ENCODE measurements at regions not wholly inside any gene's neighbourhood (a gene's known extent, or its start where the extent isn't known, plus 50 kb on each side); places are given as distances from the start of the nearest gene placed in this dataset.
A peak's percentile ranks its signal among the peaks of the same experiment; 100 is the strongest.
"Not testable (repeated sequence)": the region's sequence is repeated elsewhere in the genome, so short reads cannot be mapped to it uniquely, and the experiment has no call there.

DNA sequence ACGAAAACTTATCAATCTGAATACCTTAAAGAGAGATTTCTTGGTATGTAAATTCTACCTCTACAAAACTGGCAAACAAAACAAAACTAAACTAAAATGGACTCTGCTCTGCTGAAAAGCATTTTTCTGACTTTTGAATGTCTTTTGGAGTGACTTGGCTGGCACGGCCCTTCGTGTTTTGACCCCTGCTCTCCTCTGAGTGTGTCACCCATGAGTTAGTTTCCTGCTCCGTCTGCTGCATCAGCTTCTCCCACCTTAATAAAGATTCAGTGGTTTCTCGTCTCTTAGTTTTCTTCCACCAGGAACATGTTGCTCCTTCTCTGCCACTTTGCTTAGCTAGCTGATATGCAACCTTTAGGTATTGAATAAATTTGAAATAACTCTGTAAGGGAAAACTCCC is 1084.0 kb upstream of the CDH18 start:
- FAIRE-seq: no peak

DNA sequence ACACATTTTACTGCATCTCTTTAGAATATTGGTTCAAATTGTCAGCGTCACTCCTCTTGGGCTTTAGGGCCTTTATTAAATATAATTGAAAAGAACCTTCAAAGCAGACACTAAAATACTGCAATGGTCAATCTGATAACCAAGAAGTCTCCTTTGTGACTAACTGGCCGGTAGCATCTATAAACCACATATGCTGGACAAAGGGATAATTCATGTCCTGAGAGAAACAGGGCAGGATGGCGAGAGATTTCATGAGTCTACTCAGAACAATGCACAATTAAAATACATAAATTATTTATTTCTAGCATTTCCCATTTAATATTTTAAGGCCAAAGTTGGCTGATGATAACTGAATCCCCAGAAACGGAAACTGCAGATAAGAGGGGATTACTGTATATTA is 1083.4 kb upstream of the CDH18 start:
- no peak for DNase-seq (ENCODE audit: low spot score)

More for the DNA sequence above, 1084.0 kb upstream of the CDH18 start:
- DNase-seq (ENCODE audit: low spot score): no peak

GRCh38 chr5:21070858-21071257 is 1082.9 kb upstream of the CDH18 start:
- FAIRE-seq (no peak), DNase-seq (ENCODE audit: low spot score) (no peak)

More for the DNA sequence above, 1083.4 kb upstream of the CDH18 start:
- FAIRE-seq: no peak

GRCh38 chr5:21067724-21068123 is 1079.7 kb upstream of the CDH18 start:
- no peak for DNase-seq (ENCODE audit: low spot score)
- no peak for FAIRE-seq

GRCh38 chr5:21063146-21063545 is 1075.1 kb upstream of the CDH18 start:
- no peak for DNase-seq (ENCODE audit: low spot score)
- FAIRE-seq: no peak

DNA sequence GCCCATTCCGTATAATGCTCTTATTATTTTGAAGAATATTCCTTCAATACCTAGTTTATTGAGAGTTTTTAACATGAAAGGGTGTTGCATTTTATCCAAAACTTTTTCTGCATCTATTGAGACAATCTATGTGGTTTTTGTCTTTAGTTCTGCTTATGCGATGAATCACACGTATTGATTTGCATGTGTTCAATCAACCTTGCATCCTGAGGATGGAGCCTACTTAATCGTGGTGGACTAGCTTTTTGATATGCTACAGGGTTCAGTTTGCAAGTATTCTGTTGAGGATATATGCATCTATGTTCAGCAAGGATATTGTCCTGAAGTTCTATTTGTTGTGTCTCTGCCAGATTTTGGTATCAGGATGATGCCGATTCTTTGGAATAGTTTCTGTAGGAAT is 1070.3 kb upstream of the CDH18 start:
- DNase-seq (ENCODE audit: low spot score) (no peak), FAIRE-seq (no peak)

DNA sequence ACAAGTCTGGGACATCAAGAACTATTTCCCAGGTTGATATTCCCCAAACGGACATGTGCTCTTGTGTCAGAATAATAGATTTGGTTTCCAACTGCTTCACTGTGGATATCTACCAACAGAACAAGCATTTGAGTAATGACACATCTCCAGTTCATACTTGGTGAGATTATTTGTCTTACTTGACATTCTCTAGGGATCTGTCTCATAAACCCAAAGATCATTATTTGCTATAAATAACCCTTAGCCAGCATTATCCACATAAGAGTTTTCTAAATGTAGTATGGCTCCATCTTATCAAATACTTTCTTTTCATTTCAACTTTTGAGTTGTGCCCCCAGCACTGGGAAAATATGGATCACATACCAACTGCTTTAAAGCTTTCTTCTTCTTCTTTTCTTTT is 1063.9 kb upstream of the CDH18 start:
- FAIRE-seq: no peak
- no peak for DNase-seq (ENCODE audit: low spot score)

GRCh38 chr5:21049901-21050300 is 1061.9 kb upstream of the CDH18 start:
- DNase-seq (ENCODE audit: low spot score): no peak
- no peak for FAIRE-seq

- DNase-seq (ENCODE audit: low spot score) (no peak), FAIRE-seq (no peak)
Measured at GRCh38 chr5:21030981-21031380, 1043.0 kb upstream of the CDH18 start.

DNA sequence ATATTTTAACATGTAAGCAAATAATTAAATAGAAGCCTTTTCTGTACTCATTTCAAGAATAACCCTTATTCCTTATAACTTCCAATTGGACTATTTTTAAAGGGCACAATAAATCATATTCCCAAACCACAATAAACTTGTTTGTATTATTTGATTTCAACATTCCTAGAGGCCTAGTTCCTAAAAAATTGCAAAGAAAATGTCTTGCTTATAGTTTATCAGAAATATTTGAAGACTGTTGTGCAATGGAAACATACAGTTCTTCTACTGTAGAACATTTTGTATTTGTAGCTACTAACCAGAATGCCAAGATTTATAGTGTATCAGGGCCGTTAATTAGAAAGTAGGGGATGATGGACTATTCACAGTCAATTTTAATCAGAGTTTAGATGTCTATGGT is 1037.0 kb upstream of the CDH18 start:
- no peak for DNase-seq (ENCODE audit: low spot score)
- no peak for FAIRE-seq

DNA sequence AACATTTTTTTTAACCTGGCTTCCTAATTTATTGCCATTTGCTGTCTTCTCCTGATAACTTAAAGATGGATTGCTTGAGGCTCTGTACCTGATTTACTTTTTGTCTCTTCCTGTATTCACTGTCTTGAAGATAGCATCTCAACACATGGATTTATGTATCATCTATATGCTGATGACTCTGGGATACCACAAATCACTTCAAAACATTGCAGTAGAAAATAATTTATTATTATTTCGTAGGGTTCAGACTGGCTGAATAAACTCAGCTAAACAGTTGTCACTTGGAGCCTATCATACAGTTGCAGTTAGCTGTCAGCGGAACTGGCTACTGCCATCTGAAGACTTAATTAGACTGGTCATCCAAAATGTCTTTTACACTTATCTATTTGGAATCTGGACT is 1025.2 kb upstream of the CDH18 start:
- FAIRE-seq (no peak), DNase-seq (ENCODE audit: low spot score) (no peak)

GRCh38 chr5:21007781-21008180 is 1019.8 kb upstream of the CDH18 start:
- FAIRE-seq (no peak), DNase-seq (ENCODE audit: low spot score) (no peak)

DNA sequence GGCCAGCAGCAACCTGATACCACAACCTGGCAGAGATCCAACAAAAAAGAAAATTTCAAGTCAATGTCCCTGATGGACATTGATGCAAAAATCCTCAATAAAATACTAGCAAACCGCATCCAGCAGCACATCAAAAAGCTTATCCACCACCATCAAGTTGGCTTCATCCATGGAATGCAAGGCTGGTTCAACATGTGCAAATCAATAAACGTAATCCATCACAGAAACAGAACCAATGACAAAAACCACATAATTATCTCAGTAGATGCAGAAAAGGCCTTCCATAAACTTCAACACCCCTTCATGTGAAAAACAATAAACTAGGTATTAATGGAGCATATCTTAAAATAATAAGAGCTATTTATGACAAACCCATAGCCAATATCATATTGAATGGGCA is 1000.9 kb upstream of the CDH18 start:
- FAIRE-seq: not testable (repeated sequence)

GRCh38 chr5:20985754-20986153 is 997.8 kb upstream of the CDH18 start:
- FAIRE-seq: no peak

More for the DNA sequence above, 1000.9 kb upstream of the CDH18 start:
- DNase-seq (ENCODE audit: low spot score): not testable (repeated sequence)

GRCh38 chr5:20974426-20974825 is 986.4 kb upstream of the CDH18 start:
- no peak for FAIRE-seq
- DNase-seq (ENCODE audit: low spot score): no peak

More at GRCh38 chr5:20985754-20986153, 997.8 kb upstream of the CDH18 start:
- DNase-seq (ENCODE audit: low spot score): no peak

GRCh38 chr5:20972419-20972925 is 984.5 kb upstream of the CDH18 start:
- DNase-seq (ENCODE audit: low spot score): no peak
- no peak for FAIRE-seq

GRCh38 chr5:20959347-20959746 is 971.3 kb upstream of the CDH18 start:
- no peak for DNase-seq (ENCODE audit: low spot score)
- no peak for FAIRE-seq

DNA sequence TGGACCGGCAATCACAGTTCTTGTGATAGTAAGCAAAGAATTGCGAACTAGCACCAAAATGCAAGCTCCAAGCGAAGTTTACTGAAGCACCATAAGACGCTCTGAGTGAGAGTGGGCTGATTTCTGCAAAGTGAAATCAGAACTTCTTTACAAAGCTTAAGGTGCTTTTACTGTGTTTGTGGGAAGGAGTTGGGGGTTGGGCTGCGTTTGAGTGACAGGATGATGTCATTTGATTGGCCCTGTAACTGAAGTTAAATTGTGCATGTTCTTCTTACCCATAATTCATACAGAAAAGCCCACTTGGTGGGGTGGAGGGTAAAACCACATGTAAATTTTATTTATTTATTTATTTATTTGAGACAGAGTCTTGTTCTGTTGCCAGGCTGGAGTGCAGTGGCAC is 970.6 kb upstream of the CDH18 start:
- FAIRE-seq: no peak
- no peak for DNase-seq (ENCODE audit: low spot score)

DNA sequence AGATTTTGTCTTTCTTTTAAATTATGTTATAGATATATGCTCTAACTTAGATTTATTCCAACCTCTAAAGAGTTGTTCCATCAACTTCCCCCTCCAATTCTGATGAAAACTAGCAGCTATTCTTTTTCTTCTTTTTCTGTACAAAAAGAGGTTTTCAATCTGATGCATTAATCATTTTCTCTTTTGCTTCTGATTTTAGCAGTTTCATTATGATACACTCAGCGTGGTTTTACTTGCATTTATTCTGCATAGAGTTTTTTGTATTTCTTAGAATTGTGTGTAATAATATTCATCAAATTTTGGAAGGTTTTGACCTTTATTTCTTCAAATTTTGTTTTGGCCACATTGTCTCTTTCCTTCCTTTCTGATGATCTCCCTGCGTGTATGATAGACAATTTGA is 968.1 kb upstream of the CDH18 start:
- DNase-seq (ENCODE audit: low spot score): no peak
- FAIRE-seq: no peak

GRCh38 chr5:20949636-20950035 is 961.6 kb upstream of the CDH18 start:
- DNase-seq (ENCODE audit: low spot score) (no peak), FAIRE-seq (no peak)

GRCh38 chr5:20943183-20943971 is 955.4 kb upstream of the CDH18 start:
- not testable (repeated sequence) for DNase-seq (ENCODE audit: low spot score)
- peak; percentile 75 for FAIRE-seq

- FAIRE-seq; DNase-seq (ENCODE audit: low spot score): not testable (repeated sequence)
Measured at GRCh38 chr5:20942603-20943002, 954.6 kb upstream of the CDH18 start.

GRCh38 chr5:20940786-20941185 is 952.8 kb upstream of the CDH18 start:
- not testable (repeated sequence) for FAIRE-seq; DNase-seq (ENCODE audit: low spot score)
